AG04450 (cell line): ENCODE measurements at regions not wholly inside any gene's neighbourhood (a gene's known extent, or its start where the extent isn't known, plus 50 kb on each side); places are given as distances from the start of the nearest gene placed in this dataset.
A peak's percentile ranks its signal among the peaks of the same experiment; 100 is the strongest.

Experiments
- CTCF ChIA-PET: fragments of 300-600, 350-600 bp; formaldehyde crosslinking; extraction: SDS; loops from one replicate; lab custom pipeline; 2022; ENCODE audit warnings: antibody characterized with exemption, inconsistent platforms; lab: Charles Lee
- POLR2A ChIA-PET: fragments of 350-600 bp; formaldehyde crosslinking; extraction: SDS; loops from one replicate; lab custom pipeline; 2021; ENCODE audit warnings: antibody characterized with exemption, inconsistent platforms; lab: Yijun Ruan, JAX
- DNase-seq: peaks from one replicate; pipeline ENCODE4 v3.0.0-alpha.2; 2011; ENCODE audit warnings: low read depth, low spot score
- H3K27ac ChIP-seq: one replicate; pipeline ENCODE4 v1.5.1; 2012; ENCODE audit warnings: low read depth, low read length, control low read depth
- H3K27me3 ChIP-seq: one replicate; pipeline ENCODE4 v1.6.0; 2012; ENCODE audit warnings: low read length; ENCODE audit not compliant: control insufficient read depth, insufficient read depth
- H3K4me3 ChIP-seq: 2 replicates; pipeline ENCODE4 v1.5.1; 2011; ENCODE audit warnings: mild to moderate bottlenecking, low read depth, low read length, control low read depth
- H3K9me3 ChIP-seq: 2 replicates; pipeline ENCODE4 v1.5.1; 2012; ENCODE audit warnings: low read length; ENCODE audit not compliant: control insufficient read depth, insufficient read depth
- CTCF ChIP-seq: IDR thresholded peaks from 2 replicates; pipeline ENCODE4 v1.5.1; 2011; ENCODE audit warnings: low read depth, low read length, control low read depth, inconsistent platforms

GRCh38 chr4:180909279-180909678 lies 1333.9 kb upstream of the TENM3 start:
- no peak for DNase-seq
- ChIA-PET CTCF (interaction anchor here (1.1 to 4.1 kb wide), 8 partner anchors 9 to 244 kb away, joined by 3 to 18 read pairs (median 4); no protein-coding TSS in a partner anchor), POLR2A (no interaction called here)
- Histone ChIP-seq H3K9me3 (no peaks in the 10 kb centered on the region), H3K27me3 (no peaks in the 10 kb centered on the region), H3K4me3 (no peak overlapping the region), H3K27ac (no peak overlapping the region)
- peak; percentile 63 for TF ChIP-seq CTCF

GRCh38 chr4:180913750-180914149 lies 1329.5 kb upstream of the TENM3 start:
- no peak overlapping the region for H3K27ac ChIP-seq
- CTCF ChIA-PET = no interaction called here

GRCh38 chr4:180923486-180923885 lies 1319.7 kb upstream of the TENM3 start:
- H3K27me3 ChIP-seq = no peaks in the 10 kb centered on the region
- TF ChIP-seq CTCF = no peak
- peak overlapping the region; percentile 54 for H3K27ac ChIP-seq
- no peaks in the 10 kb centered on the region for H3K9me3 ChIP-seq
- DNase-seq = peak; percentile 51
- H3K4me3 ChIP-seq = no peak overlapping the region
- ChIA-PET POLR2A (no interaction called here), CTCF (interaction anchor here (0.6 to 1.4 kb wide), 3 partner anchors 15 to 259 kb away, joined by 3 to 6 read pairs (median 4); no protein-coding TSS in a partner anchor)

More at GRCh38 chr4:180913750-180914149, 1329.5 kb upstream of the TENM3 start:
- H3K4me3 ChIP-seq = no peak overlapping the region
- H3K27me3 ChIP-seq = no peaks in the 10 kb centered on the region
- DNase-seq = no peak
- no peaks in the 10 kb centered on the region for H3K9me3 ChIP-seq
- no peak for TF ChIP-seq CTCF
- POLR2A ChIA-PET = no interaction called here

- H3K4me3 ChIP-seq = no peak overlapping the region
- H3K9me3 ChIP-seq = no peaks in the 10 kb centered on the region
- no peak overlapping the region for H3K27ac ChIP-seq
- ChIA-PET POLR2A (no interaction called here), CTCF (interaction anchor here (0.6 to 0.8 kb wide), 3 partner anchors 21 to 261 kb away, joined by 3 read pairs; no protein-coding TSS in a partner anchor)
- no peak for TF ChIP-seq CTCF
- H3K27me3 ChIP-seq = no peaks in the 10 kb centered on the region
- no peak for DNase-seq
Measured at GRCh38 chr4:180925805-180926204, 1317.4 kb upstream of the TENM3 start.

- ChIA-PET CTCF (interaction anchor here (0.6 to 0.8 kb wide), 3 partner anchors 21 to 262 kb away, joined by 3 read pairs; no protein-coding TSS in a partner anchor), POLR2A (no interaction called here)
- H3K27ac ChIP-seq = no peak overlapping the region
- no peak overlapping the region for H3K4me3 ChIP-seq
- H3K9me3 ChIP-seq = no peaks in the 10 kb centered on the region; the same call in 1 of the 2 replicates
- no peak for TF ChIP-seq CTCF
- no peaks in the 10 kb centered on the region for H3K27me3 ChIP-seq
- DNase-seq = no peak
Measured at GRCh38 chr4:180926277-180926676, 1316.9 kb upstream of the TENM3 start.
